GM23248 (cell line): ENCODE measurements at regions not wholly inside any gene's neighbourhood (a gene's known extent, or its start where the extent isn't known, plus 50 kb on each side); places are given as distances from the start of the nearest gene placed in this dataset.

Experiments
- DNase-seq: peaks from one replicate; pipeline ENCODE4 v3.0.0-alpha.2; 2015
- H2AFZ ChIP-seq: fragments of 200-600 bp; sonication (generic); 2 replicates; pipeline ENCODE4 v1.6.1; 2016; ENCODE audit warnings: antibody characterized with exemption
- H3F3A ChIP-seq: fragments of 200-600 bp; sonication (generic); 2 replicates; pipeline ENCODE4 v1.6.1; 2016; ENCODE audit warnings: mild to moderate bottlenecking, antibody characterized with exemption, mixed run types; ENCODE audit not compliant: insufficient read depth
- H3K27ac ChIP-seq: fragments of 200-600 bp; sonication (generic); 2 replicates; pipeline ENCODE4 v1.5.1; 2016; ENCODE audit warnings: mild to moderate bottlenecking
- H3K27me3 ChIP-seq: fragments of 200-600 bp; sonication (generic); replicated peaks from 2 replicates; pipeline ENCODE4 v1.6.1; 2016; ENCODE audit warnings: mild to moderate bottlenecking; ENCODE audit not compliant: insufficient read depth
- H3K36me3 ChIP-seq: fragments of 200-600 bp; sonication (generic); 2 replicates; pipeline ENCODE4 v1.6.1; 2016; ENCODE audit warnings: low read depth, mild to moderate bottlenecking
- H3K4me1 ChIP-seq: fragments of 200-600 bp; sonication (generic); 2 replicates; pipeline ENCODE4 v1.6.1; 2016; ENCODE audit warnings: mild to moderate bottlenecking; ENCODE audit not compliant: insufficient read depth
- H3K4me2 ChIP-seq: fragments of 200-600 bp; sonication (generic); one replicate; pipeline ENCODE4 v1.6.1; 2016; ENCODE audit warnings: mild to moderate bottlenecking; ENCODE audit not compliant: unreplicated experiment
- H3K4me3 ChIP-seq: fragments of 200-600 bp; sonication (generic); 2 replicates; pipeline ENCODE4 v1.5.1; 2016; ENCODE audit warnings: mild to moderate bottlenecking
- H3K79me2 ChIP-seq: fragments of 200-600 bp; sonication (generic); 2 replicates; pipeline ENCODE4 v1.6.1; 2016; ENCODE audit warnings: mild to moderate bottlenecking; ENCODE audit not compliant: insufficient read depth
- H3K9ac ChIP-seq: fragments of 200-600 bp; sonication (generic); 2 replicates; pipeline ENCODE4 v1.6.1; 2016; ENCODE audit warnings: mild to moderate bottlenecking
- H3K9me2 ChIP-seq: fragments of 200-600 bp; sonication (generic); 2 replicates; pipeline ENCODE4 v1.6.1; 2016; ENCODE audit warnings: mixed run types, mild to moderate bottlenecking, moderate library complexity; ENCODE audit not compliant: insufficient read depth
- H3K9me3 ChIP-seq: fragments of 200-600 bp; sonication (generic); one replicate; pipeline ENCODE4 v1.6.1; 2017; ENCODE audit warnings: low read depth
- H4K20me1 ChIP-seq: fragments of 200-600 bp; sonication (generic); 2 replicates; pipeline ENCODE4 v1.6.0; 2016; ENCODE audit not compliant: insufficient read depth
- EZH2 ChIP-seq: fragments of 200-600 bp; sonication (generic); IDR thresholded peaks from 2 replicates; pipeline ENCODE4 v1.6.1; 2018; ENCODE audit warnings: antibody characterized with exemption, mild to moderate bottlenecking; ENCODE audit not compliant: insufficient read depth, poor library complexity, severe bottlenecking
- EZH2phosphoT487 ChIP-seq: fragments of 200-600 bp; sonication (generic); IDR thresholded peaks from 2 replicates; pipeline ENCODE4 v1.6.1; 2018; ENCODE audit warnings: antibody characterized with exemption, moderate library complexity, mild to moderate bottlenecking, low read depth; ENCODE audit not compliant: insufficient read depth
- WGBS, 2 experiments: methylation state at CpG; one replicate each; pipeline ENCODE4 v1.1.6; 2015 to 2017; ENCODE audit warnings: low lambda C conversion rate in 2 of 2, low coverage in 1 of 2; ENCODE audit errors: missing lambda C conversion rate in 2 of 2; 5-methylcytosine and 5-hydroxymethylcytosine counted together
- in situ Hi-C: fragments of 300-500 bp; cut with MboI; formaldehyde crosslinking; loops from 2 replicates; pipeline ENCODE4 v1.15.0; 2020

GRCh38 chr1:4021136-4021973, 121.3 kb upstream of the C1orf174 start:
- Histone ChIP-seq H3K4me2 (no peak overlapping the region), H3K4me1 (no peaks in the 10 kb centered on the region), H3K4me3 (no peak overlapping the region), H3K27ac (no peak overlapping the region), H3K27me3 (no peaks in the 10 kb centered on the region), H3K9ac (no peak overlapping the region), H2AFZ (no peak overlapping the region), H3K9me2 (no peaks in the 10 kb centered on the region), H3K79me2 (no peaks in the 10 kb centered on the region), H3F3A (no peaks in the 10 kb centered on the region), H3K36me3 (no peaks in the 10 kb centered on the region), H3K9me3 (no peaks in the 10 kb centered on the region), H4K20me1 (no peaks in the 10 kb centered on the region)
- TF ChIP-seq EZH2phosphoT487 = no peak
- no peak for TF ChIP-seq EZH2
- no peak for DNase-seq
- in situ Hi-C loops = no loop called here
- WGBS, 2 experiments = 43 to 48% methylated on average over 16 of the region's 16 CpGs

DNA sequence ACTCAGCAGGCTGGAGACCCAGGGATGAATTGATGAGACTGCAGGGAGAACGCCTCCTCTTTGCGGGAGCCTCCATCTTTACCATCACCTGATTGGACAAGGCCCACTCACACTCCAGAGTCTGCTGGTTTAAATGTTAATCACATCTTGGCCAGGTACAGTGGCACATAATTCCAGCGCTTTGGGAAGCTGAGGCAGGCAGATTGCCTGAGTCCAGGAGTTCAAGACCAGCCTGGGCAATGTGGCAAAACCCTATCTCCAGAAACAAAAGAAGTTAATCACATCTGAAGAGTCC, 121.8 kb upstream of the C1orf174 start:
- Histone ChIP-seq H3K4me1 (no peaks in the 10 kb centered on the region), H4K20me1 (no peaks in the 10 kb centered on the region), H3K36me3 (no peaks in the 10 kb centered on the region), H3K27me3 (no peaks in the 10 kb centered on the region), H3K9ac (no peak overlapping the region), H3K4me2 (no peak overlapping the region), H3K9me2 (no peaks in the 10 kb centered on the region), H3K79me2 (no peaks in the 10 kb centered on the region), H3K4me3 (no peak overlapping the region), H3K9me3 (no peaks in the 10 kb centered on the region), H3K27ac (no peak overlapping the region), H2AFZ (no peak overlapping the region), H3F3A (no peaks in the 10 kb centered on the region)
- in situ Hi-C loops = no loop called here
- 62 to 70% methylated on average over 3 of the region's 3 CpGs for WGBS, 2 experiments
- TF ChIP-seq EZH2 = no peak
- TF ChIP-seq EZH2phosphoT487 = no peak
- DNase-seq = no peak

DNA sequence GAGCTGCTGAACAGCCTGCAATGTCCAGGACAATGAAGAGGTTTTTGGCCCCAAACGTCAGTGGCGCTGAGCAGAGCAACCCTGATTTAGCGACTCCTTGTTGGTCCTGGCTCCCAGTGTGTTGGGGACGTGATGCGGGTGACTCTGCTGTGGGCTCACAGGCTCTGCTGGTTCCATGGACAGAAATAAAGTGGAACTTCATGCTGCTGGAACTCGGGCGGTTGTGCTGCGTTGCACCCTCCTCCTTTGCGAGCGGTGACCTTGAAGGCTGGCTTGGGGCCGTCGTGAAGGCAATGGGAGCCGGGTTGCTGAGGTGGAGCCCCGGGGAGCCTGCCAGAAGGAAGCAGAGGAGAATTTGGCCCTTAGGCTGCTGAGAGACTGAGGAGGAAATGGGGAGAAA, 122.6 kb upstream of the C1orf174 start:
- in situ Hi-C loops = no loop called here
- no peaks in the 10 kb centered on the region for H4K20me1 ChIP-seq
- no peaks in the 10 kb centered on the region for H3K36me3 ChIP-seq
- no peak overlapping the region for H3K9ac ChIP-seq
- no peak overlapping the region for H3K4me3 ChIP-seq
- 40% methylated on average over 14 of the region's 14 CpGs for WGBS, 2 experiments
- DNase-seq = no peak
- no peaks in the 10 kb centered on the region for H3K79me2 ChIP-seq
- H3K4me2 ChIP-seq = no peak overlapping the region
- no peak overlapping the region for H2AFZ ChIP-seq
- H3F3A ChIP-seq = no peaks in the 10 kb centered on the region
- no peaks in the 10 kb centered on the region for H3K9me2 ChIP-seq
- no peak overlapping the region for H3K27ac ChIP-seq
- no peaks in the 10 kb centered on the region for H3K9me3 ChIP-seq
- no peaks in the 10 kb centered on the region for H3K4me1 ChIP-seq
- H3K27me3 ChIP-seq = no peaks in the 10 kb centered on the region
- no peak for TF ChIP-seq EZH2phosphoT487
- no peak for TF ChIP-seq EZH2

- DNase-seq = no peak
- in situ Hi-C loops = no loop called here
- Histone ChIP-seq H3K79me2 (no peaks in the 10 kb centered on the region), H3K4me1 (no peaks in the 10 kb centered on the region), H3F3A (no peaks in the 10 kb centered on the region), H3K4me3 (no peak overlapping the region), H3K9ac (no peak overlapping the region), H3K36me3 (no peaks in the 10 kb centered on the region), H3K4me2 (no peak overlapping the region), H3K9me2 (no peaks in the 10 kb centered on the region), H3K27ac (no peak overlapping the region), H3K9me3 (no peaks in the 10 kb centered on the region), H4K20me1 (no peaks in the 10 kb centered on the region), H3K27me3 (no peaks in the 10 kb centered on the region), H2AFZ (no peak overlapping the region)
- no peak for TF ChIP-seq EZH2
- TF ChIP-seq EZH2phosphoT487 = no peak
- 18 to 26% methylated on average over 5 of the region's 5 CpGs for WGBS, 2 experiments
Measured at GRCh38 chr1:4023678-4024077, 123.6 kb upstream of the C1orf174 start.

GRCh38 chr1:4024811-4025210, 124.7 kb upstream of the C1orf174 start:
- in situ Hi-C loops = no loop called here

More at GRCh38 chr1:4024811-4025210, 124.7 kb upstream of the C1orf174 start:
- no peaks in the 10 kb centered on the region for H3K9me2 ChIP-seq
- H3K4me1 ChIP-seq = no peaks in the 10 kb centered on the region
- H3F3A ChIP-seq = no peaks in the 10 kb centered on the region
- TF ChIP-seq EZH2phosphoT487 (no peak), EZH2 (no peak)
- H3K4me3 ChIP-seq = no peak overlapping the region
- H3K36me3 ChIP-seq = no peaks in the 10 kb centered on the region
- no peaks in the 10 kb centered on the region for H3K27me3 ChIP-seq
- H3K27ac ChIP-seq = no peak overlapping the region
- H3K9ac ChIP-seq = no peak overlapping the region
- H3K79me2 ChIP-seq = no peaks in the 10 kb centered on the region
- no peaks in the 10 kb centered on the region for H3K9me3 ChIP-seq
- H3K4me2 ChIP-seq = no peak overlapping the region
- H2AFZ ChIP-seq = no peak overlapping the region
- no peaks in the 10 kb centered on the region for H4K20me1 ChIP-seq
- no peak for DNase-seq
